Type B pancreatic cell (in vitro differentiated cells): ENCODE measurements at regions not wholly inside any gene's neighbourhood (a gene's known extent, or its start where the extent isn't known, plus 50 kb on each side); places are given as distances from the start of the nearest gene placed in this dataset.
"Not testable (repeated sequence)": the region's sequence is repeated elsewhere in the genome, so short reads cannot be mapped to it uniquely, and the experiment has no call there.

ENCODE experiments used
- DNase-seq: peaks from one replicate; pipeline ENCODE4 v3.0.0; 2021; ENCODE audit warnings: mixed read lengths; ENCODE audit not compliant: unreplicated experiment; ENCODE audit errors: extremely low spot score
- H3K27ac Mint-ChIP-seq: 2 replicates; pipeline ENCODE4 v1.8.0; 2021; ENCODE audit warnings: mild to moderate bottlenecking, mixed read lengths
- H3K27me3 Mint-ChIP-seq: 2 replicates; pipeline ENCODE4 v1.8.0; 2021; ENCODE audit warnings: mixed read lengths
- H3K36me3 Mint-ChIP-seq: 2 replicates; pipeline ENCODE4 v1.8.0; 2021; ENCODE audit warnings: mixed read lengths
- H3K4me1 Mint-ChIP-seq: one replicate; pipeline ENCODE4 v1.8.0; 2021; ENCODE audit warnings: mixed read lengths; ENCODE audit not compliant: unreplicated experiment
- H3K4me3 Mint-ChIP-seq: 2 replicates; pipeline ENCODE4 v1.8.0; 2021; ENCODE audit warnings: mild to moderate bottlenecking, mixed read lengths
- H3K9me3 Mint-ChIP-seq: 2 replicates; pipeline ENCODE4 v1.8.0; 2021; ENCODE audit warnings: mixed read lengths
- CTCF ChIP-seq: fragments of 200-600 bp; sonication (generic); conservative IDR thresholded peaks from 2 replicates; pipeline ENCODE4 v1.5.0; 2021; ENCODE audit warnings: antibody characterized with exemption, mild to moderate bottlenecking

GRCh38 chr2:5021136-5021535 lies 671.0 kb upstream of the SOX11 start:
- Mint-ChIP-seq H3K36me3 (peaks cover 11% of the 10 kb centered on the region), H3K27me3 (peaks cover 20% of the 10 kb centered on the region), H3K4me3 (no peak overlapping the region), H3K4me1 (no peaks in the 10 kb centered on the region), H3K9me3 (peaks cover 10% of the 10 kb centered on the region), H3K27ac (no peak overlapping the region)
- TF ChIP-seq CTCF = no peak
- DNase-seq = no peak

DNA sequence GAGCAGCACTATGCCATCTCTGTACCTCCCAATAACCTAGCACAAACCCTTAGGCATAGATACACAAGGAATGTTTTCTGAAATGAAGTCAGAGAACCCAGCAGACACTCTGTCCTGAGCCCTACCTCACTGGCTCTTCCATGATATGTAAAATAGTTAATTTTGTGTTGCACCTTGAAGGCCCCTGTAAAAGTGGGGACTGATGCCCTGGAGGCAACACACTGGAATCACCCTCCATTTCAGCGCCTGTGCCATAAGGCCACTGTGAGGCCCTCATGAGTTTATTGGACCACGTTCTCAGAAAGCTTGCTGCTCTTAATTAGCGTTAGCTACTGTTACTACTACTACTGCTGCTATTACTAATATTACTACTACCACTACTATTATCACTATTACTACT lies 670.1 kb upstream of the SOX11 start:
- Mint-ChIP-seq H3K4me1 (no peaks in the 10 kb centered on the region), H3K4me3 (peak overlapping the region; percentile 37), H3K9me3 (peaks cover 10% of the 10 kb centered on the region), H3K36me3 (peaks cover 11% of the 10 kb centered on the region), H3K27me3 (peaks cover 20% of the 10 kb centered on the region), H3K27ac (peak overlapping the region; percentile 68)
- no peak for DNase-seq
- no peak for TF ChIP-seq CTCF

- Mint-ChIP-seq H3K27me3 (peaks cover 20% of the 10 kb centered on the region), H3K27ac (peak overlapping the region; percentile 84), H3K4me3 (peak overlapping the region; percentile 65), H3K36me3 (peaks cover 11% of the 10 kb centered on the region)
- not testable (repeated sequence) for H3K9me3 Mint-ChIP-seq, DNase-seq, H3K4me1 Mint-ChIP-seq
Measured at GRCh38 chr2:5022708-5023635, 669.2 kb upstream of the SOX11 start.

DNA sequence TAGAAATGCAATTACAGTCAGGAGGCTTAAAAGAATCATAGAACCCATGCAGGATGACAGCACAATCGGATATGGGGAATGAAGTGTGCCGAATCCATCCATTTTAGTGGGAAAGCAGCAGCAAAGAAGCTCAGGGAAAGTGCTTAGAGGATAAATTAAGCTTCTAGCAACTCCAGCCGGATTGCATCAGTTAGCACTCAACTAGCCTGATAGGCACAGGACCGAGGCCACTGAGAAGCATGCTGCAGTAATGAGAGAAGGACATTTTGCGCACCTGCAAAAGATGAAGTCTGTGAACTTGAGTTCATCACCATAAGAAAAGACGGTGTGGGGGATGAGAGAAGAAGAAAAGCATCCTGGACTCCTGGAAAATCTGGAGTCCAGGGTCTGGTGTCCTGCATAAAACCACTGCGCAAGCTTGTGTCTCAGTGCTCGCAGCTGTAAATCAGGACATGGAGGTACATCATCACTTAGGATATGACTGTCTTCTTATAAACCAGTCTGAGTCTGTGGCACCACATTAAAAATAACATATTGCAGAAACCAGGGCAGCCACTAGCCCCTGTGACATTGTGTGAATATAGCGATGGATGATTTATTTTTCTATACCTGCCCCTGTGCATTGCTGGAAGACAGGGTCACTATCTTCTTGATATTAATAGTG lies 665.5 kb upstream of the SOX11 start:
- no peak overlapping the region for H3K4me3 Mint-ChIP-seq
- no peak for DNase-seq
- peaks cover 16% of the 10 kb centered on the region for H3K27me3 Mint-ChIP-seq
- H3K4me1 Mint-ChIP-seq = no peaks in the 10 kb centered on the region
- peaks cover 10% of the 10 kb centered on the region for H3K9me3 Mint-ChIP-seq
- H3K36me3 Mint-ChIP-seq = peaks cover 11% of the 10 kb centered on the region
- H3K27ac Mint-ChIP-seq = no peak overlapping the region
- TF ChIP-seq CTCF = no peak

DNA sequence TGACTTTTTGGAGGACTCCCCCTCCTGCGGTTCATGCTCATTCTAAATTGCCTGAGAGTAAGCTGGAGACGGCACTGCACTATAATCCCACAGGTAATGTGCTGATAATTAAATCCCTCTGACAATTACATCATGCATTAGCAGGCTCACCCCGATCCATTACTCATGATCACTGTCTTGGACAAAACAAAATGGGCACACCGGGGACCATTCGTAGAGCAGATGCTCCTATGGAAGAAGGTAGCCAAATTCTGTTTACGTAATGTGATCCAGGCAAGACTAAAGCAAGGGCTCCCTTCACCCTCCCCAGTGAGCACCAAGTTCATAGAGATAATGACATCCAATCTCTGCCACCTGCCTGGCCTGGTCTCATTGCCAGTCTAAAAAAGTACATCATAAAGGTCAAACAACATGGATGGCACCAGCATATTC lies 657.1 kb upstream of the SOX11 start:
- Mint-ChIP-seq H3K27ac (no peak overlapping the region), H3K36me3 (no peaks in the 10 kb centered on the region), H3K4me1 (peaks cover 5% of the 10 kb centered on the region), H3K27me3 (no peaks in the 10 kb centered on the region), H3K4me3 (no peak overlapping the region), H3K9me3 (no peaks in the 10 kb centered on the region)
- no peak for DNase-seq
- TF ChIP-seq CTCF = no peak

- H3K4me1 Mint-ChIP-seq = peaks cover 5% of the 10 kb centered on the region
- H3K27ac Mint-ChIP-seq = no peak overlapping the region
- no peak for DNase-seq
- no peak overlapping the region for H3K4me3 Mint-ChIP-seq
- no peak for TF ChIP-seq CTCF
- no peaks in the 10 kb centered on the region for H3K36me3 Mint-ChIP-seq
- no peaks in the 10 kb centered on the region for H3K9me3 Mint-ChIP-seq
- no peaks in the 10 kb centered on the region for H3K27me3 Mint-ChIP-seq
Measured at GRCh38 chr2:5036256-5036655, 655.9 kb upstream of the SOX11 start.
